Bronchial epithelial cell (primary cell): ENCODE measurements at regions not wholly inside any gene's neighbourhood (a gene's known extent, or its start where the extent isn't known, plus 50 kb on each side); places are given as distances from the start of the nearest gene placed in this dataset.

Source experiments
- DNase-seq: peaks from one replicate; pipeline ENCODE4 v3.0.0-alpha.2; 2010; ENCODE audit warnings: low read depth
- FAIRE-seq: peaks from 2 replicates; lab custom pipeline; 2011; peaks lifted over from hg19 to GRCh38; lab: Jason Lieb, UNC
- H3K27me3 ChIP-seq: 2 replicates; pipeline ENCODE4 v1.5.1; 2011; ENCODE audit warnings: low read length; ENCODE audit not compliant: control insufficient read depth, insufficient read depth
- H3K36me3 ChIP-seq: 2 replicates; pipeline ENCODE4 v1.5.1; 2011; ENCODE audit warnings: low read length; ENCODE audit not compliant: control insufficient read depth, insufficient read depth
- H3K4me3 ChIP-seq: 2 replicates; pipeline ENCODE4 v1.5.1; 2011; ENCODE audit warnings: mild to moderate bottlenecking, low read depth, low read length, control low read depth
- TF ChIP-seq, protein P1 (sequence below): IDR thresholded peaks from 2 replicates; pipeline ENCODE4 v1.5.1; 2011; ENCODE audit warnings: mild to moderate bottlenecking, moderate library complexity, low read length, control low read depth, inconsistent platforms; ENCODE audit not compliant: insufficient read depth, severe bottlenecking

DNA sequence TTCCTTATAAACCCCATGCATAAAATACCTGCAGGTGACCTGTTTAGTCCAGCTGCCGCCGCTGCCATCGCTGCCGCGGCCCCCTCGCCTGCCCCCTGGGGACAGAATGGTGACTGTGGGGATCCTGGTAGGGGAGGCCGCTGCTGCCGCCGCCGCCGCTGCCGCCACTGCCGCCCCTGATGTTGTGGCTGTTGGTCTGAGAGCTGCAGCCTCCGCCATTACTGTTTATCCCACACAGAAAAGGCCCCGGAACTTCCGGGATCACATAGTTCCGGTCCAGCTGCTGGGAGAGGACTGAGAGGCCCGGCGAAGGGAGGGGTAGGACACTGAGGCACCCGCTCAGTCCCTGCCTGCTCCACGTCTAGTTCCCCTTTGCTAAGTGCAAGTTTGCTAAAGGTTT, 244.9 kb downstream of the C12orf50 start:
- FAIRE-seq (no peak), DNase-seq (no peak)
- Histone ChIP-seq H3K4me3 (no peak overlapping the region), H3K36me3 (no peaks in the 10 kb centered on the region), H3K27me3 (no peaks in the 10 kb centered on the region)
- TF ChIP-seq, protein P1, sequence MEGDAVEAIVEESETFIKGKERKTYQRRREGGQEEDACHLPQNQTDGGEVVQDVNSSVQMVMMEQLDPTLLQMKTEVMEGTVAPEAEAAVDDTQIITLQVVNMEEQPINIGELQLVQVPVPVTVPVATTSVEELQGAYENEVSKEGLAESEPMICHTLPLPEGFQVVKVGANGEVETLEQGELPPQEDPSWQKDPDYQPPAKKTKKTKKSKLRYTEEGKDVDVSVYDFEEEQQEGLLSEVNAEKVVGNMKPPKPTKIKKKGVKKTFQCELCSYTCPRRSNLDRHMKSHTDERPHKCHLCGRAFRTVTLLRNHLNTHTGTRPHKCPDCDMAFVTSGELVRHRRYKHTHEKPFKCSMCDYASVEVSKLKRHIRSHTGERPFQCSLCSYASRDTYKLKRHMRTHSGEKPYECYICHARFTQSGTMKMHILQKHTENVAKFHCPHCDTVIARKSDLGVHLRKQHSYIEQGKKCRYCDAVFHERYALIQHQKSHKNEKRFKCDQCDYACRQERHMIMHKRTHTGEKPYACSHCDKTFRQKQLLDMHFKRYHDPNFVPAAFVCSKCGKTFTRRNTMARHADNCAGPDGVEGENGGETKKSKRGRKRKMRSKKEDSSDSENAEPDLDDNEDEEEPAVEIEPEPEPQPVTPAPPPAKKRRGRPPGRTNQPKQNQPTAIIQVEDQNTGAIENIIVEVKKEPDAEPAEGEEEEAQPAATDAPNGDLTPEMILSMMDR: no peak

GRCh38 chr12:87783467-87783866, 245.7 kb downstream of the C12orf50 start:
- Histone ChIP-seq H3K27me3 (no peaks in the 10 kb centered on the region), H3K4me3 (no peak overlapping the region), H3K36me3 (no peaks in the 10 kb centered on the region)
- FAIRE-seq (no peak), DNase-seq (no peak)
- TF ChIP-seq, protein P1: no peak

DNA sequence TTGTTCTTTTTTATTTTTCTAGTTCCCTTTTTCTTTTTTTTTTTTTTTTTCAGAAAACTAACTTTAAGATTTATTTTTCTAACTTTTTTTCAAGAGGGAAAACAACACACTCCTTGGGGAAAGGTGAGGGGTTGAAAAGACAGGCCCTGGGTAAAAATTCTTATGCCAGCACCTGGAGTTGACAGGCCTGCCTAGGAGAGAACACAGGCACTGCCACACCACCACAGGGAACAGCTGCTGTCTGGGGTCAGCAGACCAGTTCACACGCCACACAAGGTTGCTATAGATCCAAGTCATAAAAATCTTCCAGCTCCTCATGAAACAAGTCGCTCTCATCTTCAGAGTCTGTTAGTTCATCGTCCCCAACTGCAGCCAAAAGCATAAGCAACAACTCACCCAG, 246.4 kb downstream of the C12orf50 start:
- H3K27me3 ChIP-seq: no peaks in the 10 kb centered on the region
- DNase-seq: no peak
- H3K36me3 ChIP-seq: no peaks in the 10 kb centered on the region
- no peak for FAIRE-seq
- TF ChIP-seq, protein P1: no peak
- H3K4me3 ChIP-seq: no peak overlapping the region

GRCh38 chr12:87779858-87780498, 249.2 kb downstream of the C12orf50 start:
- H3K27me3 ChIP-seq: no peaks in the 10 kb centered on the region
- no peaks in the 10 kb centered on the region for H3K36me3 ChIP-seq
- TF ChIP-seq, protein P1: no peak
- H3K4me3 ChIP-seq: no peak overlapping the region
- peak; percentile 32 for FAIRE-seq
- DNase-seq: peak; percentile 18

DNA sequence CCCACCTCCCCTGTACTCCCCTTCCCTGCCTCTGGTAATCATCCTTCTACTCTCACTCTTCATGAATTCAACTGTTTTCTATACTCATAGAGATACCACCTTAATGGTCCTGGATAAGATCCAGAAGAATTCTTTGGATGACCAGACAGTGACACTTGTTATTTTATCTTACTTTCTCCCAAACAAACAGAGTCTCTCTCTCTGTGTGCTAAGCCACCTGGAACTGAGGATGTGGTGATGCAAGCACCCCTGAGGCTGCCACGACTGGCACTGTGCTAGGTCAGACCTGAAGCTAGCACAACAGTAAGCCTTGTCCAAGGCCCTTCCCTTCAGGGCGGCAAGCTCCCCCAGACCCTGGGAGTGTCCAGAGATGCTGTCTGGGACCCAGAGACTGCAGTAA, 250.2 kb downstream of the C12orf50 start:
- DNase-seq (peak; percentile 21), FAIRE-seq (no peak)
- TF ChIP-seq, protein P1: no peak
- no peaks in the 10 kb centered on the region for H3K36me3 ChIP-seq
- H3K4me3 ChIP-seq: no peak overlapping the region
- no peaks in the 10 kb centered on the region for H3K27me3 ChIP-seq

DNA sequence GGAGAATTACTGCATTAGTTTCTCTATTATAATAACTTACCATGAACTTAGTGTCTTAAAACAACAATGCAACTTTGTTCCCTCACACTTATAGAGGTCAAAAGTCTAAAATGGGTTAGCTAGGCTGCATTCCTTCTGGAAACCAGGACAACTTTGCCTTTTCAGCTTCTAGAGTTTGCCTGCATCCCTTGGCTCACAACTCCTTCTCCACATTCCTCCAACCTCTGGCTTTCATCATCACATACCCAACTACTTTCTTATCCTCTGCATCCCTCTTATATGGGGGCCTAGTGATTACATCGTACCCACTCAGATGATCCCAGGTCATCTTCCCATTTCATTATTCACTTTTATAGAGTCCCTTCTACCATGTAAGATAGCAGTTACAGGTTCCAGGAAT, 251.1 kb downstream of the C12orf50 start:
- no peak for DNase-seq
- FAIRE-seq: no peak
- no peak overlapping the region for H3K4me3 ChIP-seq
- no peaks in the 10 kb centered on the region for H3K27me3 ChIP-seq
- TF ChIP-seq, protein P1: no peak
- H3K36me3 ChIP-seq: no peaks in the 10 kb centered on the region
